Adrenal gland (tissue), 9 donors: ENCODE measurements at regions not wholly inside any gene's neighbourhood (a gene's known extent, or its start where the extent isn't known, plus 50 kb on each side); places are given as distances from the start of the nearest gene placed in this dataset.

Source experiments
- DNase-seq, 7 donors: peaks; one replicate each; pipeline ENCODE4 v3.0.0-alpha.2; 2019 to 2020
- H3K27ac ChIP-seq, 5 donors: fragments of 200-600 bp; sonication (generic) in 4 of 5; 1 replicate in 3 of 5; 2 replicates in 2 of 5; pipeline versions ENCODE4 v1.5.1 to v1.8.0; 2016 to 2020; ENCODE audit warnings: mild to moderate bottlenecking in 1 of 5
- H3K27me3 ChIP-seq: fragments of 200-600 bp; 2 replicates; pipeline ENCODE4 v1.8.0; 2021
- H3K36me3 ChIP-seq, 2 donors: fragments of 200-600 bp; replicated peaks in 1 of 2; 1 replicate in 1 of 2; 2 replicates in 1 of 2; pipeline versions ENCODE4 v1.5.1 to v1.8.0; 2018 to 2022
- H3K4me1 ChIP-seq, 2 donors: fragments of 200-600 bp; replicated peaks in 1 of 2; 1 replicate in 1 of 2; 2 replicates in 1 of 2; pipeline versions ENCODE4 v1.5.1 to v1.8.0; 2018 to 2021
- H3K4me3 ChIP-seq, 4 donors: fragments of 200-600 bp; sonication (generic) in 3 of 4; one replicate each; pipeline ENCODE4 v1.5.1; 2016 to 2018
- H3K9me3 ChIP-seq, 3 donors: fragments of 200-600 bp; sonication (generic) in 1 of 3; replicated peaks in 1 of 3; 1 replicate in 2 of 3; 2 replicates in 1 of 3; pipeline versions ENCODE4 v1.5.1 to v1.8.0; 2016 to 2021
- POLR2A ChIP-seq, 2 donors: fragments of 450-650 bp; IDR thresholded peaks; one replicate each; pipeline ENCODE4 v1.6.1; 2017; ENCODE audit warnings: antibody characterized with exemption in 2 of 2, mild to moderate bottlenecking in 2 of 2, moderate library complexity in 1 of 2
- WGBS, 4 donors: extraction: QIAGEN DNeasy Blood & Tissue Kit in 2 of 4; methylation state at CpG; one replicate each; pipeline versions ENCODE4 v1.1.5 to v1.1.7; 2013 to 2017; 5-methylcytosine and 5-hydroxymethylcytosine counted together
- intact Hi-C, 2 donors: fragments of 100-400 bp; cut with DNase I; formaldehyde crosslinking; loops; one replicate each; pipeline versions ENCODE4 v1.14.1 to v1.15.0; 2022 to 2023
- TF ChIP-seq, protein P1 (sequence below), 6 experiments: fragments of 450-650 bp in 4 of 6; fragments of 200-600 bp in 2 of 6; sonication (generic) in 1 of 6; IDR thresholded peaks; 1 replicate in 5 of 6; 2 replicates in 1 of 6; pipeline versions ENCODE4 v1.5.1 to v1.8.0; 2016 to 2021; ENCODE audit warnings: antibody characterized with exemption in 6 of 6, mild to moderate bottlenecking in 2 of 6, moderate library complexity in 1 of 6
- donor health status: healthy with polysubstance abuse.
- donor health status: Bipolar disorder and iron deficiency.
- donor health status: DM: yes; HTN: yes; CAD: no.
- donor health status: DM: no; HTN: no; CAD: no.
- donor health status: DM: no; HTN: no; CAD: no.

DNA sequence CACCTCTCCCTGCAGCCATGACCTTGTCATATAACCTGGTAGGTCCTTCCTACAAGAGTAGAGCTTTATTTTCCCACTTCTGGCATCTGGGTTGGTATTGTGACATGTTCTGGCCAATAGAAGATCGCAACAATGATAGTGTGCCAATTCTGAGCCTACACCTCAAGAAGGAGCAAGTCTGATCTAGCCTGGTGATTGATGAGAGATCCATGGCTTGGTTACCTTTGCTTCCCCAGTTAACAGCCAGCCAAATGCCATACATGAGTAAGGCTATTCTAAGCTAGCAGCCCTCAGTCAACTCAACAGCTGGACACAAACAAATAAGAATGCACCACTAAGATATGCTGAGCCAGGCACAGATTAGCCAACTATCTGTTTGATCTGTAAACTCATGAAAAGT is 226.7 kb downstream of the LMO4 start:
- TF ChIP-seq POLR2A (IDR thresholded peaks at IDR 0.05) = no peak
- TF ChIP-seq, protein P1, sequence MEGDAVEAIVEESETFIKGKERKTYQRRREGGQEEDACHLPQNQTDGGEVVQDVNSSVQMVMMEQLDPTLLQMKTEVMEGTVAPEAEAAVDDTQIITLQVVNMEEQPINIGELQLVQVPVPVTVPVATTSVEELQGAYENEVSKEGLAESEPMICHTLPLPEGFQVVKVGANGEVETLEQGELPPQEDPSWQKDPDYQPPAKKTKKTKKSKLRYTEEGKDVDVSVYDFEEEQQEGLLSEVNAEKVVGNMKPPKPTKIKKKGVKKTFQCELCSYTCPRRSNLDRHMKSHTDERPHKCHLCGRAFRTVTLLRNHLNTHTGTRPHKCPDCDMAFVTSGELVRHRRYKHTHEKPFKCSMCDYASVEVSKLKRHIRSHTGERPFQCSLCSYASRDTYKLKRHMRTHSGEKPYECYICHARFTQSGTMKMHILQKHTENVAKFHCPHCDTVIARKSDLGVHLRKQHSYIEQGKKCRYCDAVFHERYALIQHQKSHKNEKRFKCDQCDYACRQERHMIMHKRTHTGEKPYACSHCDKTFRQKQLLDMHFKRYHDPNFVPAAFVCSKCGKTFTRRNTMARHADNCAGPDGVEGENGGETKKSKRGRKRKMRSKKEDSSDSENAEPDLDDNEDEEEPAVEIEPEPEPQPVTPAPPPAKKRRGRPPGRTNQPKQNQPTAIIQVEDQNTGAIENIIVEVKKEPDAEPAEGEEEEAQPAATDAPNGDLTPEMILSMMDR (IDR thresholded peaks at IDR 0.05) = no peak
- 80 to 93% (median 91%) methylated on average over 1 of the region's 1 CpG for WGBS, 4 donors

GRCh38 chr1:87556326-87556725 is 227.6 kb downstream of the LMO4 start:
- intact Hi-C loops = no loop called here
- Histone ChIP-seq H3K4me3 (no peak overlapping the region), H3K27ac (no peak overlapping the region), H3K9me3 (no peaks in the 10 kb centered on the region), H3K4me1 (no peaks in the 10 kb centered on the region), H3K27me3 (no peaks in the 10 kb centered on the region), H3K36me3 (no peaks in the 10 kb centered on the region)
- TF ChIP-seq, protein P1 (IDR thresholded peaks at IDR 0.05) = no peak
- no peak for TF ChIP-seq POLR2A (IDR thresholded peaks at IDR 0.05)
- WGBS, 4 donors = 56 to 71% (median 67%) methylated on average over 3 of the region's 3 CpGs
- DNase-seq = no peak

More for the DNA sequence above, 226.7 kb downstream of the LMO4 start:
- H3K9me3 ChIP-seq = no peaks in the 10 kb centered on the region
- DNase-seq = no peak
- H3K4me1 ChIP-seq = no peaks in the 10 kb centered on the region
- no peak overlapping the region for H3K27ac ChIP-seq
- intact Hi-C loops = no loop called here
- no peak overlapping the region for H3K4me3 ChIP-seq
- H3K27me3 ChIP-seq = no peaks in the 10 kb centered on the region
- H3K36me3 ChIP-seq = no peaks in the 10 kb centered on the region

DNA sequence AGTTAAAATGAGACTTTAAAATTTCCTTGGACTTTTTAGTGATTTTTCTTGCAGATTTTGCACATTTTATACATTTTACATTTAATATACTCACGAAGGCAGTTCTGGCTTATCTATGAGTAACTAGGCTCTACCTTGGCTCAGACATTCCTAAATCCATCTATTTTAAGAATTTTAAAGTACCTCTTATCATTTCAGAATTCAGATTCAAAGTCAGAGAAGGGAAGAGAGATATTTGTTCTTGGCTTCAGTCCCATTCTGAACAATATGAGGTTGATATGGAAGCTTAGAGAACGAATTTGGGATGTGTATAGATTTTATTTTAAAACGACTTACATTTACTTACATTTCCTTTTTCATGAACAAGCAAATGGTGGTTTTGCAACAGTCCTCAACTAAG is 230.2 kb downstream of the LMO4 start:
- Histone ChIP-seq H3K36me3 (no peaks in the 10 kb centered on the region), H3K27ac (no peak overlapping the region), H3K4me3 (no peak overlapping the region), H3K4me1 (no peaks in the 10 kb centered on the region), H3K9me3 (no peaks in the 10 kb centered on the region), H3K27me3 (no peaks in the 10 kb centered on the region)
- no peak for DNase-seq
- intact Hi-C loops = no loop called here
- WGBS, 4 donors = 63 to 72% (median 66%) methylated on average over 3 of the region's 3 CpGs
- TF ChIP-seq POLR2A (IDR thresholded peaks at IDR 0.05) = no peak
- TF ChIP-seq, protein P1 (IDR thresholded peaks at IDR 0.05) = no peak

- H3K4me1 ChIP-seq = no peaks in the 10 kb centered on the region
- no peaks in the 10 kb centered on the region for H3K9me3 ChIP-seq
- 82 to 92% (median 89%) methylated on average over 3 of the region's 3 CpGs for WGBS, 4 donors
- intact Hi-C loops = no loop called here
- DNase-seq = no peak
- no peak overlapping the region for H3K27ac ChIP-seq
- no peaks in the 10 kb centered on the region for H3K27me3 ChIP-seq
- TF ChIP-seq, protein P1 (IDR thresholded peaks at IDR 0.05) = no peak
- no peak for TF ChIP-seq POLR2A (IDR thresholded peaks at IDR 0.05)
- no peak overlapping the region for H3K4me3 ChIP-seq
- H3K36me3 ChIP-seq = no peaks in the 10 kb centered on the region
Observed at GRCh38 chr1:87560137-87560536, 231.5 kb downstream of the LMO4 start.
